ENCODE measurements at regions not wholly inside any gene's neighbourhood (a gene's known extent, or its start where the extent isn't known, plus 50 kb on each side); places are given as distances from the start of the nearest gene placed in this dataset.

DNA sequence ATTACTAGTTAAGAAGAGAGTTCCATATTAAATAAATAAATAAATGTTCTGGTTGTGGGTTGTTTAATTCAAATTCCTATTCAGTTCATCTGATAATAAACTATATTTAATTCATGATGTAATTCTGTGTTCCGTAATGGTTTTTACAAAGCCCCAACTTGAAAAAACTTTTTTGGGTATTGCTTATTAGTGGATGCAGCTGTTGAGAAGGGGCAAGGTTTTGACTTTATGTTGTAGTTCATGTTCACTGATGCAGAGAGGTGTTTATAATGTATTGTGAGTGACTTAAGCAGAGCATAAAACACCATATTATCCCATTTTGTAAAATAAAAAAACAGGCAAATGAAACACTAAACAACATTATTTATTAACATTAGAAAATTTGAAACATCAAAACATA is 107.3 kb upstream of the TNFSF11 start:
- no peak for DNase-seq (ENCODE audit: low read depth)
- TF ChIP-seq POLR2A (IDR thresholded peaks at IDR 0.05; ENCODE audit: extremely low read depth, insufficient read length): no peak
- TF ChIP-seq, protein P1, sequence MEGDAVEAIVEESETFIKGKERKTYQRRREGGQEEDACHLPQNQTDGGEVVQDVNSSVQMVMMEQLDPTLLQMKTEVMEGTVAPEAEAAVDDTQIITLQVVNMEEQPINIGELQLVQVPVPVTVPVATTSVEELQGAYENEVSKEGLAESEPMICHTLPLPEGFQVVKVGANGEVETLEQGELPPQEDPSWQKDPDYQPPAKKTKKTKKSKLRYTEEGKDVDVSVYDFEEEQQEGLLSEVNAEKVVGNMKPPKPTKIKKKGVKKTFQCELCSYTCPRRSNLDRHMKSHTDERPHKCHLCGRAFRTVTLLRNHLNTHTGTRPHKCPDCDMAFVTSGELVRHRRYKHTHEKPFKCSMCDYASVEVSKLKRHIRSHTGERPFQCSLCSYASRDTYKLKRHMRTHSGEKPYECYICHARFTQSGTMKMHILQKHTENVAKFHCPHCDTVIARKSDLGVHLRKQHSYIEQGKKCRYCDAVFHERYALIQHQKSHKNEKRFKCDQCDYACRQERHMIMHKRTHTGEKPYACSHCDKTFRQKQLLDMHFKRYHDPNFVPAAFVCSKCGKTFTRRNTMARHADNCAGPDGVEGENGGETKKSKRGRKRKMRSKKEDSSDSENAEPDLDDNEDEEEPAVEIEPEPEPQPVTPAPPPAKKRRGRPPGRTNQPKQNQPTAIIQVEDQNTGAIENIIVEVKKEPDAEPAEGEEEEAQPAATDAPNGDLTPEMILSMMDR (IDR thresholded peaks at IDR 0.05; ENCODE audit: low read depth, low read length): no peak
- no peak for TF ChIP-seq MAX (IDR thresholded peaks at IDR 0.05; ENCODE audit: low read depth, low read length)
- TF ChIP-seq MYC (IDR thresholded peaks at IDR 0.05; ENCODE audit: low read depth, low read length): no peak
- no peak overlapping the region for H3K4me3 ChIP-seq (ENCODE audit: low read depth, low read length)

DNA sequence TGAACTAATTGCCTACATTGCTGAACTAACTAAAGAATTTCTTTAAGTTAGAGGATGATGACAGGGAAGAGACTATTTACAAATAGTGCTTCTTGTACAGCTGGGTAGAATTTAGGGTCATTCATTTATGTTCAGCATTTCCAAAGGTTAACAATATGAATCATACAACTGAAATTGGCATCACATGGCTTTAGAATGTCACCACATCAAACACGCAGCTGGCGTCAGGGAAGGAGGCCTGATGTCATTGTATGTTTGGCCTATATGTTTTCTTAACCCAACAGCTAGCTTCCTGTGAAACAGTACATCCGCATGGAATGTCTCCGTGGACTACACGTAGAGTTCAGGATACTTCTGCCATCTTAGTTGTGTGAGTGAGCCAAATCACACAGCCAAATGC is 99.0 kb upstream of the TNFSF11 start:
- H3K4me3 ChIP-seq (ENCODE audit: low read depth, low read length): no peak overlapping the region
- no peak for DNase-seq (ENCODE audit: low read depth)
- TF ChIP-seq POLR2A (IDR thresholded peaks at IDR 0.05; ENCODE audit: extremely low read depth, insufficient read length) (no peak), MYC (IDR thresholded peaks at IDR 0.05; ENCODE audit: low read depth, low read length) (no peak), MAX (IDR thresholded peaks at IDR 0.05; ENCODE audit: low read depth, low read length) (no peak)
- TF ChIP-seq, protein P1 (IDR thresholded peaks at IDR 0.05; ENCODE audit: low read depth, low read length): no peak

DNA sequence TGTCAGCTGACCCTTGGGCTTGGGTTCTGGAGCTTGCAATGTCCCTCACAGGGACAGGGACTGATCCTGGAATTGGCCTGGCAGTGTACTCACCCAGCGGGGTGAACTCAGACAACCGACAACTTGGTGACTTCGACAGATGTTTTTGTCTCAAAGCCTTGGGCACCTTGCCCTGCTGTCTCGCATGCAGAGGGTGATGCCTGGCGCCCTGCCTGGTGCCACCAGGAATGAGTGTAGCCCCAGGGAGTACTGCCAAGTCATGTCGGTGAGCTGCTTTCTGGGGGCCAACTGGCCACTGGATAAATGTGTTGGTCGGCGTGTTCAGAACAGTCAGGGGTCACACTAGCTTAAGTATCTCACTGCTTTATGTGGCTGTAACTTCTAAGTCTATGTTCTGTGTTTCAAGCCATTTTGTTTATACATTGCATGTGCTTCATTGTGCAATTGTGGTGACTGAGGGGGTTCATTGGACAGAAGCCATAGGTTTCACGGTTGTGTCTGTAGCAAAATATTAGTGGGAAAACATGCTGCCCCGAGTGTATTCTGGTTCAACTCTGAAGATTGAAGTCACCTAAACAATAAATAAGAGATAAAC is 96.3 kb upstream of the TNFSF11 start:
- TF ChIP-seq MYC (IDR thresholded peaks at IDR 0.05; ENCODE audit: low read depth, low read length): no peak
- TF ChIP-seq, protein P1 (IDR thresholded peaks at IDR 0.05; ENCODE audit: low read depth, low read length): no peak
- no peak for TF ChIP-seq MAX (IDR thresholded peaks at IDR 0.05; ENCODE audit: low read depth, low read length)
- TF ChIP-seq POLR2A (IDR thresholded peaks at IDR 0.05; ENCODE audit: extremely low read depth, insufficient read length): no peak
- DNase-seq (ENCODE audit: low read depth): no peak
- no peak overlapping the region for H3K4me3 ChIP-seq (ENCODE audit: low read depth, low read length)

- H3K4me3 ChIP-seq (ENCODE audit: low read depth, low read length): no peak overlapping the region
- TF ChIP-seq POLR2A (IDR thresholded peaks at IDR 0.05; ENCODE audit: extremely low read depth, insufficient read length) (no peak), MAX (IDR thresholded peaks at IDR 0.05; ENCODE audit: low read depth, low read length) (no peak)
- TF ChIP-seq, protein P1 (IDR thresholded peaks at IDR 0.05; ENCODE audit: low read depth, low read length): peak; percentile 34
- DNase-seq (ENCODE audit: low read depth): peak; percentile 18
Measured at GRCh38 chr13:42478531-42479156, 95.3 kb upstream of the TNFSF11 start.

- TF ChIP-seq MAX (IDR thresholded peaks at IDR 0.05; ENCODE audit: low read depth, low read length) (no peak), POLR2A (IDR thresholded peaks at IDR 0.05; ENCODE audit: extremely low read depth, insufficient read length) (no peak), MYC (IDR thresholded peaks at IDR 0.05; ENCODE audit: low read depth, low read length) (no peak)
- TF ChIP-seq, protein P1 (IDR thresholded peaks at IDR 0.05; ENCODE audit: low read depth, low read length): no peak
- DNase-seq (ENCODE audit: low read depth): no peak
Measured at GRCh38 chr13:42484386-42484785, 89.6 kb upstream of the TNFSF11 start.

More at GRCh38 chr13:42484386-42484785, 89.6 kb upstream of the TNFSF11 start:
- H3K4me3 ChIP-seq (ENCODE audit: low read depth, low read length): no peak overlapping the region

Data from NB4 (cell line).